SK-N-SH treated with all-trans-retinoic acid at 6 μM for 48 hours (cell line): ENCODE measurements at regions not wholly inside any gene's neighbourhood (a gene's known extent, or its start where the extent isn't known, plus 50 kb on each side); places are given as distances from the start of the nearest gene placed in this dataset.

ENCODE experiments used
- ARNTL ChIP-seq: fragments of 450-650 bp; formaldehyde crosslinking; IDR thresholded peaks from 2 replicates; pipeline ENCODE4 v1.5.0; 2020; ENCODE audit warnings: low read depth, mild to moderate bottlenecking, moderate library complexity, borderline replicate concordance
- CSDC2 ChIP-seq: fragments of 250-450 bp; sonication (Bioruptor Pico); IDR thresholded peaks from 2 replicates; pipeline ENCODE4 v1.5.0; 2020; ENCODE audit warnings: mild to moderate bottlenecking, moderate library complexity
- ESRRG ChIP-seq: fragments of 250-450 bp; sonication (Bioruptor Pico); IDR thresholded peaks from 2 replicates; pipeline ENCODE4 v1.6.1; 2021; ENCODE audit warnings: mild to moderate bottlenecking
- OSR1 ChIP-seq: fragments of 250-450 bp; sonication (Bioruptor Pico); IDR thresholded peaks from 2 replicates; pipeline ENCODE4 v1.8.0; 2022; ENCODE audit warnings: moderate library complexity, mild to moderate bottlenecking, inconsistent platforms
- PPARA ChIP-seq: fragments of 250-450 bp; sonication (Bioruptor Pico); IDR thresholded peaks from 2 replicates; pipeline ENCODE4 v1.5.0; 2020; ENCODE audit warnings: mild to moderate bottlenecking, borderline replicate concordance
- SNAI2 ChIP-seq: fragments of 250-450 bp; sonication (Bioruptor Pico); IDR thresholded peaks from 2 replicates; pipeline ENCODE4 v1.5.0; 2020; ENCODE audit warnings: mild to moderate bottlenecking, moderate library complexity
- TCF4 ChIP-seq: fragments of 250-450 bp; sonication (Bioruptor Pico); IDR thresholded peaks from 2 replicates; pipeline ENCODE4 v1.8.0; 2021; ENCODE audit warnings: mild to moderate bottlenecking, moderate library complexity, borderline replicate concordance
- TOX ChIP-seq: fragments of 250-450 bp; sonication (Bioruptor Pico); IDR thresholded peaks from 2 replicates; pipeline ENCODE4 v1.8.0; 2021; ENCODE audit warnings: mild to moderate bottlenecking, moderate library complexity, borderline replicate concordance
- ZC3H10 ChIP-seq: fragments of 250-450 bp; sonication (Bioruptor Pico); IDR thresholded peaks from 2 replicates; pipeline ENCODE4 v1.5.1; 2021; ENCODE audit warnings: mild to moderate bottlenecking, moderate library complexity
- ZFP30 ChIP-seq: fragments of 450-650 bp; formaldehyde crosslinking; IDR thresholded peaks from 2 replicates; pipeline ENCODE4 v1.5.0; 2022; ENCODE audit warnings: mild to moderate bottlenecking, moderate library complexity
- ZNF565 ChIP-seq: fragments of 450-650 bp; formaldehyde crosslinking; conservative IDR thresholded peaks from 2 replicates; pipeline ENCODE4 v1.5.0; 2020; ENCODE audit warnings: low read depth, mild to moderate bottlenecking, moderate library complexity
- ZNF8 ChIP-seq: fragments of 450-650 bp; formaldehyde crosslinking; IDR thresholded peaks from 2 replicates; pipeline ENCODE4 v1.5.0; 2020; ENCODE audit warnings: mild to moderate bottlenecking, moderate library complexity
- TF ChIP-seq, protein P1 (sequence below): fragments of 250-450 bp; sonication (Bioruptor Pico); IDR thresholded peaks from 2 replicates; pipeline ENCODE4 v1.5.1; 2020; ENCODE audit warnings: low read depth, mild to moderate bottlenecking, moderate library complexity

GRCh38 chr14:71574976-71575375 is 357.3 kb upstream of the RGS6 start:
- TF ChIP-seq SNAI2 (no peak), ZC3H10 (no peak), OSR1 (no peak), ZFP30 (no peak), ESRRG (CRISPR knock-in tag) (no peak), ARNTL (no peak), TCF4 (CRISPR knock-in tag) (no peak), PPARA (no peak), ZNF8 (CRISPR knock-in tag) (no peak), CSDC2 (no peak), ZNF565 (no peak), TOX (no peak)
- TF ChIP-seq, protein P1, sequence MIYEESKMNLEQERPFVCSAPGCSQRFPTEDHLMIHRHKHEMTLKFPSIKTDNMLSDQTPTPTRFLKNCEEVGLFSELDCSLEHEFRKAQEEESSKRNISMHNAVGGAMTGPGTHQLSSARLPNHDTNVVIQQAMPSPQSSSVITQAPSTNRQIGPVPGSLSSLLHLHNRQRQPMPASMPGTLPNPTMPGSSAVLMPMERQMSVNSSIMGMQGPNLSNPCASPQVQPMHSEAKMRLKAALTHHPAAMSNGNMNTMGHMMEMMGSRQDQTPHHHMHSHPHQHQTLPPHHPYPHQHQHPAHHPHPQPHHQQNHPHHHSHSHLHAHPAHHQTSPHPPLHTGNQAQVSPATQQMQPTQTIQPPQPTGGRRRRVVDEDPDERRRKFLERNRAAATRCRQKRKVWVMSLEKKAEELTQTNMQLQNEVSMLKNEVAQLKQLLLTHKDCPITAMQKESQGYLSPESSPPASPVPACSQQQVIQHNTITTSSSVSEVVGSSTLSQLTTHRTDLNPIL (CRISPR knock-in tag), result no peak
